ENCODE measurements at regions not wholly inside any gene's neighbourhood (a gene's known extent, or its start where the extent isn't known, plus 50 kb on each side); places are given as distances from the start of the nearest gene placed in this dataset.

- BruUV-seq (replicated peaks): no TSS peak
- Histone ChIP-seq H2AFZ (ENCODE audit: control insufficient read depth, low read depth, low read length) (no peak overlapping the region), H3K36me3 (ENCODE audit: control insufficient read depth in 2 of 2, insufficient read depth in 2 of 2, low read length in 1 of 2) (no peaks in the 10 kb centered on the region), H3K79me2 (ENCODE audit: control insufficient read depth, insufficient read depth, low read length) (no peaks in the 10 kb centered on the region), H3K4me1 (ENCODE audit: control insufficient read depth, insufficient read depth, low read length) (no peaks in the 10 kb centered on the region), H3K4me2 (ENCODE audit: control insufficient read depth, insufficient read depth) (no peak overlapping the region), H3K27ac (ENCODE audit: control insufficient read depth, insufficient read depth) (no peak overlapping the region), H3K27me3 (replicated peaks in 1 of 2; ENCODE audit: control insufficient read depth in 2 of 2, insufficient read depth in 2 of 2, low read length in 1 of 2) (no peaks in the 10 kb centered on the region), H3K4me3 (no peak overlapping the region), H3K9ac (ENCODE audit: control insufficient read depth, insufficient read depth, low read length) (no peak overlapping the region), H4K20me1 (ENCODE audit: control insufficient read depth, insufficient read depth) (no peaks in the 10 kb centered on the region), H3K9me3 (replicated peaks; ENCODE audit: control insufficient read depth, insufficient read depth, low read length) (no peaks in the 10 kb centered on the region)
- ChIA-PET RAD21 (ENCODE audit: unreplicated experiment) (interaction anchor here (1.7 kb wide), 1 partner anchor 58 kb away, joined by 3 read pairs; no protein-coding TSS in a partner anchor), CTCF (no interaction called here), POLR2A (no interaction called here), SMC1A (ENCODE audit: uncharacterized antibody, unreplicated experiment) (interaction anchor here (1.1 kb wide), 1 partner anchor 16 kb away, joined by 4 read pairs; no protein-coding TSS in a partner anchor)
- intact Hi-C loops (cut with micrococcal nuclease; ENCODE audit: unreplicated experiment): no loop called here
- DNase-seq (ENCODE audit: low read depth, low spot score) (no peak), FAIRE-seq (no peak), ATAC-seq (no peak)
- in situ Hi-C loops (cut with MboI): no loop called here
- TF ChIP-seq, protein P1, sequence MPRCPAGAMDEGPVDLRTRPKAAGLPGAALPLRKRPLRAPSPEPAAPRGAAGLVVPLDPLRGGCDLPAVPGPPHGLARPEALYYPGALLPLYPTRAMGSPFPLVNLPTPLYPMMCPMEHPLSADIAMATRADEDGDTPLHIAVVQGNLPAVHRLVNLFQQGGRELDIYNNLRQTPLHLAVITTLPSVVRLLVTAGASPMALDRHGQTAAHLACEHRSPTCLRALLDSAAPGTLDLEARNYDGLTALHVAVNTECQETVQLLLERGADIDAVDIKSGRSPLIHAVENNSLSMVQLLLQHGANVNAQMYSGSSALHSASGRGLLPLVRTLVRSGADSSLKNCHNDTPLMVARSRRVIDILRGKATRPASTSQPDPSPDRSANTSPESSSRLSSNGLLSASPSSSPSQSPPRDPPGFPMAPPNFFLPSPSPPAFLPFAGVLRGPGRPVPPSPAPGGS (IDR thresholded peaks at IDR 0.05; ENCODE audit: borderline replicate concordance, insufficient read depth, low read depth, low read length, poor library complexity, severe bottlenecking): no peak
- TF ChIP-seq MLLT1 (IDR thresholded peaks at IDR 0.05) (no peak), FOXM1 (IDR thresholded peaks at IDR 0.05; ENCODE audit: low read depth, low read length) (no peak), TAF1 (IDR thresholded peaks at IDR 0.05; ENCODE audit: borderline replicate concordance, low read depth, low read length) (no peak), FOS (IDR thresholded peaks at IDR 0.05; ENCODE audit: borderline replicate concordance, extremely low read depth, insufficient read length) (no peak), IRF3 (IDR thresholded peaks at IDR 0.05) (no peak), ZNF384 (IDR thresholded peaks at IDR 0.05; ENCODE audit: borderline replicate concordance, low read depth, low read length) (no peak), IKZF2 (IDR thresholded peaks at IDR 0.05) (no peak), SMARCA5 (IDR thresholded peaks at IDR 0.05) (no peak)
- 0% methylated on average over 1 of the region's 1 CpG for WGBS (ENCODE audit: insufficient coverage, insufficient replicate concordance, low lambda C conversion rate, missing lambda C conversion rate)
Observed at GRCh38 chr5:164439799-164440198, 934.4 kb downstream of the MAT2B start.

Data from GM12878 (cell line).